H9 (cell line): ENCODE measurements at regions not wholly inside any gene's neighbourhood (a gene's known extent, or its start where the extent isn't known, plus 50 kb on each side); places are given as distances from the start of the nearest gene placed in this dataset.
A peak's percentile ranks its signal among the peaks of the same experiment; 100 is the strongest.

ENCODE experiments used
- DNase-seq: peaks from one replicate; pipeline ENCODE4 v3.0.0-alpha.2; 2017
- H2AFZ ChIP-seq: one replicate; pipeline ENCODE4 v1.6.1; 2013; ENCODE audit warnings: mild to moderate bottlenecking, low read length, control low read depth, moderate library complexity
- H2AK5ac ChIP-seq: 2 replicates; pipeline ENCODE4 v1.6.1; 2013; ENCODE audit warnings: low read length, control low read depth, mixed read lengths; ENCODE audit not compliant: insufficient read length
- H2BK120ac ChIP-seq: one replicate; pipeline ENCODE4 v1.6.1; 2013; ENCODE audit warnings: low read depth, mild to moderate bottlenecking, low read length, control low read depth, inconsistent platforms; ENCODE audit not compliant: poor library complexity, severe bottlenecking
- H2BK12ac ChIP-seq: 2 replicates; pipeline ENCODE4 v1.6.1; 2013; ENCODE audit warnings: low read length, control low read depth, mixed read lengths, low read depth; ENCODE audit not compliant: insufficient read length
- H2BK15ac ChIP-seq: 2 replicates; pipeline ENCODE4 v1.6.1; 2013; ENCODE audit warnings: low read depth, low read length, control low read depth
- H2BK20ac ChIP-seq: one replicate; pipeline ENCODE4 v1.6.1; 2013; ENCODE audit warnings: low read depth, mild to moderate bottlenecking, low read length, control low read depth, inconsistent platforms; ENCODE audit not compliant: poor library complexity, severe bottlenecking
- H2BK5ac ChIP-seq: 2 replicates; pipeline ENCODE4 v1.6.1; 2013; ENCODE audit warnings: low read length, control low read depth, mixed read lengths; ENCODE audit not compliant: insufficient read length
- H3K14ac ChIP-seq: 2 replicates; pipeline ENCODE4 v1.6.1; 2013; ENCODE audit warnings: low read length, control low read depth; ENCODE audit not compliant: insufficient read depth
- H3K18ac ChIP-seq: 2 replicates; pipeline ENCODE4 v1.6.1; 2013; ENCODE audit warnings: low read depth, mild to moderate bottlenecking, mixed read lengths, low read length, control low read depth; ENCODE audit not compliant: insufficient read length
- H3K23ac ChIP-seq: 2 replicates; pipeline ENCODE4 v1.6.1; 2013; ENCODE audit warnings: low read length, control low read depth, mixed read lengths, low read depth; ENCODE audit not compliant: insufficient read length
- H3K23me2 ChIP-seq: 2 replicates; pipeline ENCODE4 v1.6.1; 2013; ENCODE audit warnings: low read depth, mild to moderate bottlenecking, mixed read lengths, low read length, control low read depth; ENCODE audit not compliant: insufficient read length, poor library complexity, severe bottlenecking
- H3K27ac ChIP-seq: 2 replicates; pipeline ENCODE4 v1.5.1; 2013; ENCODE audit warnings: low read length, control low read depth, mixed read lengths, low read depth; ENCODE audit not compliant: insufficient read length
- H3K27me3 ChIP-seq: 2 replicates; pipeline ENCODE4 v1.6.1; 2013; ENCODE audit warnings: low read length, control low read depth, inconsistent platforms; ENCODE audit not compliant: insufficient read depth
- H3K4ac ChIP-seq: 2 replicates; pipeline ENCODE4 v1.6.1; 2013; ENCODE audit warnings: low read depth, mild to moderate bottlenecking, control low read depth, inconsistent platforms, low read length, moderate library complexity
- H3K4me1 ChIP-seq: 2 replicates; pipeline ENCODE4 v1.6.1; 2013; ENCODE audit warnings: low read length, control low read depth, inconsistent platforms; ENCODE audit not compliant: insufficient read depth
- H3K4me2 ChIP-seq: 2 replicates; pipeline ENCODE4 v1.6.1; 2013; ENCODE audit warnings: low read length, control low read depth, mixed read lengths; ENCODE audit not compliant: insufficient read length, insufficient read depth
- H3K56ac ChIP-seq: 2 replicates; pipeline ENCODE4 v1.6.1; 2013; ENCODE audit warnings: low read depth, mild to moderate bottlenecking, mixed read lengths, low read length, control low read depth; ENCODE audit not compliant: insufficient read length
- H3K79me1 ChIP-seq: 2 replicates; pipeline ENCODE4 v1.6.1; 2013; ENCODE audit warnings: low read depth, mild to moderate bottlenecking, moderate library complexity, low read length, control low read depth, inconsistent platforms; ENCODE audit not compliant: insufficient read depth, poor library complexity, severe bottlenecking
- H3K79me2 ChIP-seq: 2 replicates; pipeline ENCODE4 v1.6.1; 2013; ENCODE audit warnings: low read length, control low read depth, inconsistent platforms; ENCODE audit not compliant: insufficient read depth
- H3K9ac ChIP-seq: 2 replicates; pipeline ENCODE4 v1.6.1; 2013; ENCODE audit warnings: low read length, control low read depth, mixed read lengths; ENCODE audit not compliant: insufficient read length; ENCODE audit errors: extremely low read depth
- H3K9me3 ChIP-seq: one replicate; pipeline ENCODE4 v1.6.1; 2013; ENCODE audit warnings: low read depth, low read length, inconsistent platforms; ENCODE audit not compliant: control insufficient read depth
- H3T11ph ChIP-seq: one replicate; pipeline ENCODE4 v1.6.1; 2013; ENCODE audit warnings: mild to moderate bottlenecking, low read length, control low read depth, inconsistent platforms
- H4K20me1 ChIP-seq: one replicate; pipeline ENCODE4 v1.6.1; 2013; ENCODE audit not compliant: control insufficient read depth, insufficient read length, insufficient read depth
- H4K5ac ChIP-seq: 2 replicates; pipeline ENCODE4 v1.6.1; 2013; ENCODE audit warnings: low read depth, mild to moderate bottlenecking, mixed read lengths, low read length, control low read depth; ENCODE audit not compliant: insufficient read length
- H4K8ac ChIP-seq: replicated peaks from 2 replicates; pipeline ENCODE4 v1.6.1; 2013; ENCODE audit warnings: low read length, control low read depth, mixed read lengths, low read depth; ENCODE audit not compliant: insufficient read length
- H4K91ac ChIP-seq: 2 replicates; pipeline ENCODE4 v1.6.1; 2013; ENCODE audit warnings: low read depth, mild to moderate bottlenecking, moderate library complexity, mixed read lengths, low read length, control low read depth; ENCODE audit not compliant: insufficient read length
- H3K27ac Mint-ChIP-seq, 3 experiments: 2 replicates in 2 of 3; 3 replicates in 1 of 3; pipeline ENCODE4 v1.8.0; 2020 to 2021; ENCODE audit warnings: mixed read lengths in 3 of 3, mild to moderate bottlenecking in 1 of 3, moderate library complexity in 1 of 3
- H3K27me3 Mint-ChIP-seq: 2 replicates; pipeline ENCODE4 v1.8.0; 2021; ENCODE audit warnings: low read depth, mild to moderate bottlenecking, moderate library complexity, mixed read lengths
- H3K36me3 Mint-ChIP-seq, 3 experiments: 2 replicates in 2 of 3; 3 replicates in 1 of 3; pipeline ENCODE4 v1.8.0; 2020 to 2021; ENCODE audit warnings: low read depth in 3 of 3, mixed read lengths in 3 of 3; ENCODE audit not compliant: insufficient read depth in 1 of 3
- H3K4me1 Mint-ChIP-seq, 2 experiments: 2 replicates each; pipeline ENCODE4 v1.8.0; 2020; ENCODE audit warnings: mixed read lengths in 2 of 2
- H3K4me3 Mint-ChIP-seq, 2 experiments: 2 replicates in 1 of 2; 3 replicates in 1 of 2; pipeline ENCODE4 v1.8.0; 2020 to 2021; ENCODE audit warnings: mild to moderate bottlenecking in 2 of 2, mixed read lengths in 2 of 2, moderate library complexity in 1 of 2
- H3K9me3 Mint-ChIP-seq, 2 experiments: 2 replicates in 1 of 2; 3 replicates in 1 of 2; pipeline ENCODE4 v1.8.0; 2020; ENCODE audit warnings: mild to moderate bottlenecking in 2 of 2, mixed read lengths in 2 of 2, moderate library complexity in 1 of 2
- CTCF ChIP-seq: fragments of 200-600 bp; sonication (generic); conservative IDR thresholded peaks from 3 replicates; pipeline ENCODE4 v1.8.0; 2021; ENCODE audit warnings: antibody characterized with exemption, mild to moderate bottlenecking
- WGBS: extraction: QIAGEN DNeasy Blood & Tissue Kit; methylation state at CpG from one replicate; pipeline ENCODE4 v1.1.7; 2013; ENCODE audit warnings: missing lambda C conversion rate, low lambda C conversion rate, mixed read lengths; ENCODE audit not compliant: insufficient read length; ENCODE audit errors: extremely low coverage; 5-methylcytosine and 5-hydroxymethylcytosine counted together

GRCh38 chr4:27360790-27361267 is 500.2 kb downstream of the STIM2 start:
- no peak for TF ChIP-seq CTCF
- no peaks in the 10 kb centered on the region for H3K9me3 ChIP-seq
- no peak overlapping the region for H3K56ac ChIP-seq
- no peak overlapping the region for H3K4me2 ChIP-seq
- H3K27ac ChIP-seq = no peak overlapping the region
- H3K14ac ChIP-seq = no peak overlapping the region
- WGBS = no CpG with 5 or more reads among the region's 7 CpGs
- no peak overlapping the region for H4K91ac ChIP-seq
- Mint-ChIP-seq H3K9me3 (no peaks in the 10 kb centered on the region), H3K4me3 (no peak overlapping the region), H3K27ac (peak overlapping the region in 2 of 3 experiments; percentile 14 to 71; a peak in 3 of 7 replicates), H3K27me3 (peaks cover 2% of the 10 kb centered on the region; the same call in 1 of the 2 replicates), H3K36me3 (no peaks in the 10 kb centered on the region), H3K4me1 (peaks cover 9 to 26% of the 10 kb centered on the region in 2 experiments)
- no peaks in the 10 kb centered on the region for H4K20me1 ChIP-seq
- H3K79me1 ChIP-seq = no peaks in the 10 kb centered on the region
- no peak overlapping the region for H2BK15ac ChIP-seq
- no peak overlapping the region for H3T11ph ChIP-seq
- H2AFZ ChIP-seq = no peak overlapping the region
- H3K4ac ChIP-seq = no peak overlapping the region
- H2BK5ac ChIP-seq = no peak overlapping the region
- H3K27me3 ChIP-seq = no peaks in the 10 kb centered on the region
- no peak overlapping the region for H2BK120ac ChIP-seq
- no peak overlapping the region for H3K9ac ChIP-seq
- no peaks in the 10 kb centered on the region; the same call in 1 of the 2 replicates for H3K4me1 ChIP-seq
- DNase-seq = no peak
- H3K23ac ChIP-seq = no peak overlapping the region
- no peak overlapping the region for H4K8ac ChIP-seq
- no peak overlapping the region for H4K5ac ChIP-seq
- H3K23me2 ChIP-seq = no peaks in the 10 kb centered on the region
- no peak overlapping the region for H2BK12ac ChIP-seq
- no peak overlapping the region for H2AK5ac ChIP-seq
- H3K79me2 ChIP-seq = no peaks in the 10 kb centered on the region
- H3K18ac ChIP-seq = no peak overlapping the region
- H2BK20ac ChIP-seq = no peak overlapping the region
